GM23338 (cell line): ENCODE measurements at regions not wholly inside any gene's neighbourhood (a gene's known extent, or its start where the extent isn't known, plus 50 kb on each side); places are given as distances from the start of the nearest gene placed in this dataset.

Experiments
- ATAC-seq: fragments of 200-7000 bp; cut with Tn5 transposase; 3 replicates; pipeline ENCODE4 v1.9.1; 2020
- DNase-seq: peaks from one replicate; pipeline ENCODE4 v3.0.0-alpha.2; 2015; ENCODE audit warnings: low spot score
- H2AFZ ChIP-seq: fragments of 200-600 bp; sonication (generic); 2 replicates; pipeline ENCODE4 v1.8.0; 2016; ENCODE audit warnings: antibody characterized with exemption, mild to moderate bottlenecking, moderate library complexity
- H3F3A ChIP-seq: fragments of 200-600 bp; sonication (generic); replicated peaks from 2 replicates; pipeline ENCODE4 v1.8.0; 2017; ENCODE audit warnings: antibody characterized with exemption, mixed run types, low read depth
- H3K27ac ChIP-seq: fragments of 200-600 bp; sonication (generic); 2 replicates; pipeline ENCODE4 v1.6.1; 2016; ENCODE audit warnings: low read depth
- H3K27me3 ChIP-seq: fragments of 200-600 bp; sonication (generic); 2 replicates; pipeline ENCODE4 v1.8.0; 2016; ENCODE audit warnings: mild to moderate bottlenecking, mixed run types, moderate library complexity; ENCODE audit not compliant: insufficient read depth
- H3K36me3 ChIP-seq: fragments of 200-600 bp; sonication (generic); 2 replicates; pipeline ENCODE4 v1.8.0; 2016; ENCODE audit warnings: mild to moderate bottlenecking; ENCODE audit not compliant: insufficient read depth
- H3K4me1 ChIP-seq: fragments of 200-600 bp; sonication (generic); 2 replicates; pipeline ENCODE4 v1.8.0; 2016; ENCODE audit warnings: mild to moderate bottlenecking, moderate library complexity; ENCODE audit not compliant: insufficient read depth
- H3K4me2 ChIP-seq: fragments of 200-600 bp; sonication (generic); 2 replicates; pipeline ENCODE4 v1.7.1; 2017; ENCODE audit warnings: mixed run types
- H3K4me3 ChIP-seq: fragments of 200-600 bp; sonication (generic); 2 replicates; pipeline ENCODE4 v1.6.1; 2016; ENCODE audit warnings: mixed run types
- H3K79me2 ChIP-seq: fragments of 200-600 bp; sonication (generic); replicated peaks from 2 replicates; pipeline ENCODE4 v1.8.0; 2017; ENCODE audit warnings: mild to moderate bottlenecking; ENCODE audit not compliant: insufficient read depth
- H3K9me2 ChIP-seq: fragments of 200-600 bp; sonication (generic); 2 replicates; pipeline ENCODE4 v1.8.0; 2017; ENCODE audit not compliant: insufficient read depth
- H4K20me1 ChIP-seq: fragments of 200-600 bp; sonication (generic); replicated peaks from 2 replicates; pipeline ENCODE4 v1.8.0; 2017; ENCODE audit warnings: mild to moderate bottlenecking; ENCODE audit not compliant: insufficient read depth
- H3K27ac Mint-ChIP-seq: 2 replicates; pipeline ENCODE4 v1.8.0; 2020; ENCODE audit warnings: inconsistent platforms, mild to moderate bottlenecking, moderate library complexity, mixed read lengths
- H3K27me3 Mint-ChIP-seq: 3 replicates; pipeline ENCODE4 v1.8.0; 2022; ENCODE audit warnings: low read depth, mild to moderate bottlenecking, moderate library complexity, mixed read lengths, inconsistent platforms; ENCODE audit not compliant: insufficient read depth, poor library complexity
- H3K36me3 Mint-ChIP-seq: 3 replicates; pipeline ENCODE4 v1.8.0; 2021; ENCODE audit warnings: low read depth, mild to moderate bottlenecking, inconsistent platforms, moderate library complexity, mixed read lengths
- H3K4me1 Mint-ChIP-seq: 3 replicates; pipeline ENCODE4 v1.8.0; 2020; ENCODE audit warnings: mild to moderate bottlenecking, inconsistent platforms, mixed read lengths
- H3K4me3 Mint-ChIP-seq: 3 replicates; pipeline ENCODE4 v1.8.0; 2021; ENCODE audit warnings: moderate library complexity, mild to moderate bottlenecking, inconsistent platforms, mixed read lengths
- H3K9me3 Mint-ChIP-seq: 3 replicates; pipeline ENCODE4 v1.8.0; 2020; ENCODE audit warnings: moderate library complexity, mild to moderate bottlenecking, inconsistent platforms, mixed read lengths
- CREB1 ChIP-seq: fragments of 250-450 bp; sonication (Bioruptor Pico); IDR thresholded peaks from 2 replicates; pipeline ENCODE4 v1.5.0; 2020; ENCODE audit warnings: low read depth, mild to moderate bottlenecking, moderate library complexity
- CTCF ChIP-seq, 2 experiments: fragments of 200-600 bp in 1 of 2; sonication (generic) in 1 of 2; conservative IDR thresholded peaks; 2 replicates each; pipeline versions ENCODE4 v1.5.1 to v1.6.1; 2016 to 2017; ENCODE audit warnings: antibody characterized with exemption in 2 of 2, low read depth in 2 of 2, mild to moderate bottlenecking in 2 of 2, moderate library complexity in 1 of 2
- EZH2 ChIP-seq: fragments of 200-600 bp; sonication (generic); IDR thresholded peaks from one replicate; pipeline ENCODE4 v1.8.0; 2017; ENCODE audit warnings: antibody characterized with exemption, mild to moderate bottlenecking, low read depth; ENCODE audit not compliant: unreplicated experiment
- EZH2phosphoT487 ChIP-seq: fragments of 200-600 bp; sonication (generic); IDR thresholded peaks from one replicate; pipeline ENCODE4 v1.8.1; 2018; ENCODE audit warnings: antibody characterized with exemption; ENCODE audit not compliant: unreplicated experiment
- JUNB ChIP-seq: IDR thresholded peaks from one replicate; pipeline ENCODE4 v1.6.1; 2016; ENCODE audit warnings: antibody characterized with exemption; ENCODE audit not compliant: unreplicated experiment
- NANOG ChIP-seq: IDR thresholded peaks from 2 replicates; pipeline ENCODE4 v1.6.1; 2016; ENCODE audit warnings: antibody characterized with exemption, borderline replicate concordance
- POLR2AphosphoS5 ChIP-seq: IDR thresholded peaks from 2 replicates; pipeline ENCODE4 v1.6.1; 2016; ENCODE audit warnings: antibody characterized with exemption, low read depth
- ZNF114 ChIP-seq: fragments of 250-450 bp; sonication (Bioruptor Pico); IDR thresholded peaks from 2 replicates; pipeline ENCODE4 v1.5.0; 2020; ENCODE audit warnings: mild to moderate bottlenecking, moderate library complexity
- ZNF462 ChIP-seq: fragments of 250-450 bp; sonication (Bioruptor Pico); IDR thresholded peaks from 2 replicates; pipeline ENCODE4 v1.5.0; 2020; ENCODE audit warnings: mild to moderate bottlenecking, moderate library complexity
- TF ChIP-seq, protein P1 (sequence below): IDR thresholded peaks from 2 replicates; pipeline ENCODE4 v1.6.1; 2016; ENCODE audit warnings: antibody characterized with exemption

- H3K9me2 ChIP-seq: no peaks in the 10 kb centered on the region
- TF ChIP-seq POLR2AphosphoS5 (no peak), ZNF114 (CRISPR knock-in tag) (no peak)
- H2AFZ ChIP-seq: 0 out of 2 replicates have a peak overlapping the region, but pooled peaks have one; percentile 56
- Mint-ChIP-seq H3K36me3 (no peaks in the 10 kb centered on the region; the same call in 2 of the 3 replicates), H3K27ac (no peak overlapping the region), H3K4me1 (peaks cover 18% of the 10 kb centered on the region), H3K9me3 (no peaks in the 10 kb centered on the region), H3K27me3 (peaks cover 8% of the 10 kb centered on the region), H3K4me3 (no peak overlapping the region)
- no peak for DNase-seq
- H3K27me3 ChIP-seq: no peaks in the 10 kb centered on the region
- no peak for ATAC-seq
- no peak overlapping the region for H3K4me2 ChIP-seq
- H3K27ac ChIP-seq: no peak overlapping the region
- H3K4me3 ChIP-seq: no peak overlapping the region
- H3K36me3 ChIP-seq: no peaks in the 10 kb centered on the region
- H3K79me2 ChIP-seq: no peaks in the 10 kb centered on the region
- H4K20me1 ChIP-seq: no peaks in the 10 kb centered on the region
- H3K4me1 ChIP-seq: peaks cover 27% of the 10 kb centered on the region
- no peaks in the 10 kb centered on the region for H3F3A ChIP-seq
These were observed 141.5 kb downstream of the B3GNT2 start for GRCh38 chr2:62337403-62337802.

DNA sequence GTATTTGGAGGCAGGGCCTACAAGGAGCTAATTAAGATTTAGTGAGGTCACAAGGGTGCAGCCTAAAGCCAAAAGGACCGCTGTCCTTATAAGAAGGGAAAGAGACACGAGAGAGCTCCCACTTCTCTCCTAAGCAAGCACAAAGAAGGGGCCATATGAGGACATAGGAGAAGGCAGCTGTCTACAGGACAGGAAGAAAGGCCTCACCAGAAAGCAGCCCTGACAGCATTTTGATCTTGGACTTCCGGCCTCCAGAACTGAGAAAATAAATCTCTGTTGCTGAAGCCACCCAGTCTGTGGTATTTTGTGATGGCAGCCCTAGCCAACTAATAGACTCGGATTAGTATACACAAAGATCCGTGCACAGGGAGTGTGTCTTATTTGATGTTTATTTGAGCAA, 139.7 kb downstream of the B3GNT2 start:
- peaks cover 13% of the 10 kb centered on the region for H3K4me1 Mint-ChIP-seq
- Histone ChIP-seq H2AFZ (no peak overlapping the region), H3K4me3 (no peak overlapping the region), H3F3A (no peaks in the 10 kb centered on the region), H3K27ac (no peak overlapping the region), H3K4me2 (no peak overlapping the region), H3K36me3 (no peaks in the 10 kb centered on the region), H3K4me1 (peaks cover 18% of the 10 kb centered on the region), H3K27me3 (no peaks in the 10 kb centered on the region), H3K9me2 (no peaks in the 10 kb centered on the region), H4K20me1 (no peaks in the 10 kb centered on the region), H3K79me2 (no peaks in the 10 kb centered on the region)
- no peak overlapping the region for H3K27ac Mint-ChIP-seq
- no peak for DNase-seq
- peaks cover 7% of the 10 kb centered on the region for H3K27me3 Mint-ChIP-seq
- ATAC-seq: no peak
- H3K36me3 Mint-ChIP-seq: peaks cover 3% of the 10 kb centered on the region; the same call in 2 of the 3 replicates
- TF ChIP-seq ZNF114 (CRISPR knock-in tag) (no peak), CTCF (conservative IDR thresholded peaks at IDR 0.05; ENCODE audit: low read depth in 2 of 2) (no peak), EZH2phosphoT487 (no peak), ZNF462 (no peak), EZH2 (no peak), NANOG (no peak), CREB1 (CRISPR knock-in tag) (no peak), JUNB (no peak)
- TF ChIP-seq, protein P1, sequence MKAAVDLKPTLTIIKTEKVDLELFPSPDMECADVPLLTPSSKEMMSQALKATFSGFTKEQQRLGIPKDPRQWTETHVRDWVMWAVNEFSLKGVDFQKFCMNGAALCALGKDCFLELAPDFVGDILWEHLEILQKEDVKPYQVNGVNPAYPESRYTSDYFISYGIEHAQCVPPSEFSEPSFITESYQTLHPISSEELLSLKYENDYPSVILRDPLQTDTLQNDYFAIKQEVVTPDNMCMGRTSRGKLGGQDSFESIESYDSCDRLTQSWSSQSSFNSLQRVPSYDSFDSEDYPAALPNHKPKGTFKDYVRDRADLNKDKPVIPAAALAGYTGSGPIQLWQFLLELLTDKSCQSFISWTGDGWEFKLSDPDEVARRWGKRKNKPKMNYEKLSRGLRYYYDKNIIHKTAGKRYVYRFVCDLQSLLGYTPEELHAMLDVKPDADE: no peak
- H3K4me3 Mint-ChIP-seq: no peak overlapping the region
- H3K9me3 Mint-ChIP-seq: peaks cover 3% of the 10 kb centered on the region; the same call in 2 of the 3 replicates
